Body of pancreas (tissue), 4 donors: ENCODE measurements at regions not wholly inside any gene's neighbourhood (a gene's known extent, or its start where the extent isn't known, plus 50 kb on each side); places are given as distances from the start of the nearest gene placed in this dataset.

Experiments used
- ATAC-seq: fragments of 150-250 bp; one replicate; pipeline ENCODE4 v1.9.1; 2016
- DNase-seq, 4 donors: peaks; one replicate each; pipeline ENCODE4 v3.0.0-alpha.2; 2019
- H3K27ac ChIP-seq, 4 donors: fragments of 200-600 bp; sonication (generic); 1 replicate in 3 of 4; 2 replicates in 1 of 4; pipeline versions ENCODE4 v1.5.1 to v1.6.1; 2016 to 2019; ENCODE audit warnings: mild to moderate bottlenecking in 1 of 4, mixed read lengths in 1 of 4, moderate library complexity in 1 of 4
- H3K27me3 ChIP-seq, 2 donors: fragments of 200-600 bp; sonication (generic); one replicate each; pipeline ENCODE4 v1.6.0; 2016; ENCODE audit warnings: mild to moderate bottlenecking in 1 of 2
- H3K36me3 ChIP-seq, 2 donors: fragments of 200-600 bp; sonication (generic); replicated peaks in 1 of 2; 2 replicates each; pipeline ENCODE4 v1.5.1; 2016; ENCODE audit warnings: low read depth in 2 of 2; ENCODE audit not compliant: insufficient read depth in 1 of 2
- H3K4me1 ChIP-seq: fragments of 200-600 bp; sonication (generic); one replicate; pipeline ENCODE4 v1.6.0; 2016
- H3K4me3 ChIP-seq, 2 donors: fragments of 200-600 bp; sonication (generic); 1 replicate in 1 of 2; 2 replicates in 1 of 2; pipeline ENCODE4 v1.5.1; 2016 to 2019
- H3K9me3 ChIP-seq, 3 donors: fragments of 200-600 bp; sonication (generic); 1 replicate in 2 of 3; 2 replicates in 1 of 3; pipeline ENCODE4 v1.5.1; 2016
- CTCF ChIP-seq, 7 experiments: fragments of 450-650 bp in 4 of 7; fragments of 200-600 bp in 3 of 7; sonication (generic) in 3 of 7; IDR thresholded peaks; one replicate each; pipeline ENCODE4 v1.5.1; 2016 to 2019; ENCODE audit warnings: antibody characterized with exemption in 7 of 7
- POLR2A ChIP-seq, 3 donors: fragments of 450-650 bp; IDR thresholded peaks; one replicate each; pipeline ENCODE4 v1.6.1; 2016; ENCODE audit warnings: antibody characterized with exemption in 3 of 3, mild to moderate bottlenecking in 2 of 3
- WGBS, 2 donors: methylation state at CpG; one replicate each; pipeline ENCODE4 v1.1.5; 2017; 5-methylcytosine and 5-hydroxymethylcytosine counted together
- intact Hi-C: fragments of 100-400 bp; cut with DNase I; formaldehyde crosslinking; loops from one replicate; pipeline ENCODE4 v1.15.1; 2023

GRCh38 chr7:153886506-153887441, 165.4 kb upstream of the DPP6 start:
- DNase-seq, result peak in 3 of 4 donors; percentile 15 to 34 (median 17)
- H3K36me3 ChIP-seq, result no peaks in the 10 kb centered on the region
- peaks cover 6% of the 10 kb centered on the region for H3K4me1 ChIP-seq
- H3K27me3 ChIP-seq, result no peaks in the 10 kb centered on the region
- no peak overlapping the region for H3K4me3 ChIP-seq
- no peaks in the 10 kb centered on the region for H3K9me3 ChIP-seq
- TF ChIP-seq CTCF (IDR thresholded peaks at IDR 0.05) (no peak), POLR2A (IDR thresholded peaks at IDR 0.05) (no peak)
- ATAC-seq, result peak; percentile 38
- no peak overlapping the region for H3K27ac ChIP-seq
- intact Hi-C loops, result no loop called here
- 1 to 5% methylated on average over 38 to 98 of the region's 98 CpGs for WGBS, 2 donors

- TF ChIP-seq CTCF (IDR thresholded peaks at IDR 0.05) (no peak), POLR2A (IDR thresholded peaks at IDR 0.05) (no peak)
- intact Hi-C loops, result no loop called here
- Histone ChIP-seq H3K9me3 (no peaks in the 10 kb centered on the region), H3K27me3 (no peaks in the 10 kb centered on the region), H3K4me1 (peaks cover 6% of the 10 kb centered on the region), H3K4me3 (no peak overlapping the region), H3K27ac (no peak overlapping the region), H3K36me3 (no peaks in the 10 kb centered on the region)
- WGBS, 2 donors, result 1 to 2% methylated on average over 28 to 76 of the region's 82 CpGs
- ATAC-seq (peak; percentile 9), DNase-seq (peak in 1 of 4 donors; percentile 9)
Measured at GRCh38 chr7:153887749-153888569, 164.2 kb upstream of the DPP6 start.

GRCh38 chr7:153891990-153892389, 160.2 kb upstream of the DPP6 start:
- TF ChIP-seq POLR2A (IDR thresholded peaks at IDR 0.05) (no peak), CTCF (IDR thresholded peaks at IDR 0.05) (no peak)

GRCh38 chr7:153902862-153903261, 149.3 kb upstream of the DPP6 start:
- intact Hi-C loops, result no loop called here
- H3K36me3 ChIP-seq, result no peaks in the 10 kb centered on the region
- DNase-seq (no peak), ATAC-seq (no peak)
- H3K4me3 ChIP-seq, result no peak overlapping the region
- no peaks in the 10 kb centered on the region for H3K4me1 ChIP-seq
- no peak overlapping the region for H3K27ac ChIP-seq
- H3K9me3 ChIP-seq, result no peaks in the 10 kb centered on the region
- no peaks in the 10 kb centered on the region for H3K27me3 ChIP-seq
- 51 to 66% methylated on average over 3 of the region's 3 CpGs for WGBS, 2 donors
- TF ChIP-seq POLR2A (IDR thresholded peaks at IDR 0.05) (no peak), CTCF (IDR thresholded peaks at IDR 0.05) (no peak)

More at GRCh38 chr7:153891990-153892389, 160.2 kb upstream of the DPP6 start:
- DNase-seq (no peak), ATAC-seq (no peak)
- H3K27me3 ChIP-seq, result no peaks in the 10 kb centered on the region
- WGBS, 2 donors, result 62 to 66% methylated on average over 6 of the region's 6 CpGs
- no peak overlapping the region for H3K4me3 ChIP-seq
- H3K4me1 ChIP-seq, result peaks cover 3% of the 10 kb centered on the region
- H3K27ac ChIP-seq, result no peak overlapping the region
- intact Hi-C loops, result no loop called here
- no peaks in the 10 kb centered on the region for H3K9me3 ChIP-seq
- no peaks in the 10 kb centered on the region for H3K36me3 ChIP-seq
